ENCODE measurements at regions not wholly inside any gene's neighbourhood (a gene's known extent, or its start where the extent isn't known, plus 50 kb on each side); places are given as distances from the start of the nearest gene placed in this dataset.

DNA sequence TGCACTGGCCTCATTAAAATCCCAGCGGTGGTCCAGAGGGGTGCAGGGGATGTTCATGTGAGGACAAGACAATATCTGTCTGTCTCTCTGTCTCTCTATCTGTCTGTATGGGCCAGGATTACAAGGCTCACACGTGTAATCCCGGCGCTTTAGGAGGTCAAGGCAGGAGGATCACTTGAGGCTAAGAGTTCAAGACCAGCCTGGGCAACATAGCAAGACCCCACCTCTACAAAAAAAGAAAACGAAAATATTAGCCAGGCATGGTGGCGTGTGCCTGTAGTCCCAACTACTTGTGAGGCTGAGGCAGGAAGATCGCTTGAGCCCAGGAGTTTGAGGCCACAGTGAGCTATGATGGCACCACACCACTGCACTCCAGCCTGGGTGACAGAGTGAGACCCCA, 117.1 kb downstream of the PHETA1 start:
- no peaks in the 10 kb centered on the region for H3K9me3 ChIP-seq
- peaks cover 0 to 8% (median 0%) of the 10 kb centered on the region in 12 donors for H3K4me1 ChIP-seq
- ATAC-seq: no peak
- intact Hi-C loops (cut with DNase I): no loop called here
- no peak for TF ChIP-seq POLR2A (IDR thresholded peaks at IDR 0.05)
- TF ChIP-seq, protein P1, sequence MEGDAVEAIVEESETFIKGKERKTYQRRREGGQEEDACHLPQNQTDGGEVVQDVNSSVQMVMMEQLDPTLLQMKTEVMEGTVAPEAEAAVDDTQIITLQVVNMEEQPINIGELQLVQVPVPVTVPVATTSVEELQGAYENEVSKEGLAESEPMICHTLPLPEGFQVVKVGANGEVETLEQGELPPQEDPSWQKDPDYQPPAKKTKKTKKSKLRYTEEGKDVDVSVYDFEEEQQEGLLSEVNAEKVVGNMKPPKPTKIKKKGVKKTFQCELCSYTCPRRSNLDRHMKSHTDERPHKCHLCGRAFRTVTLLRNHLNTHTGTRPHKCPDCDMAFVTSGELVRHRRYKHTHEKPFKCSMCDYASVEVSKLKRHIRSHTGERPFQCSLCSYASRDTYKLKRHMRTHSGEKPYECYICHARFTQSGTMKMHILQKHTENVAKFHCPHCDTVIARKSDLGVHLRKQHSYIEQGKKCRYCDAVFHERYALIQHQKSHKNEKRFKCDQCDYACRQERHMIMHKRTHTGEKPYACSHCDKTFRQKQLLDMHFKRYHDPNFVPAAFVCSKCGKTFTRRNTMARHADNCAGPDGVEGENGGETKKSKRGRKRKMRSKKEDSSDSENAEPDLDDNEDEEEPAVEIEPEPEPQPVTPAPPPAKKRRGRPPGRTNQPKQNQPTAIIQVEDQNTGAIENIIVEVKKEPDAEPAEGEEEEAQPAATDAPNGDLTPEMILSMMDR (IDR thresholded peaks at IDR 0.05): no peak
- no peak for DNase-seq
- H3K4me3 ChIP-seq: no peak overlapping the region
- no peaks in the 10 kb centered on the region for H3K36me3 ChIP-seq
- 90 to 93% (median 93%) methylated on average over 7 of the region's 7 CpGs for WGBS, 4 donors
- H3K27ac ChIP-seq: no peak overlapping the region
- H3K27me3 ChIP-seq: peaks cover 0 to 9% (median 0%) of the 10 kb centered on the region in 9 donors

DNA sequence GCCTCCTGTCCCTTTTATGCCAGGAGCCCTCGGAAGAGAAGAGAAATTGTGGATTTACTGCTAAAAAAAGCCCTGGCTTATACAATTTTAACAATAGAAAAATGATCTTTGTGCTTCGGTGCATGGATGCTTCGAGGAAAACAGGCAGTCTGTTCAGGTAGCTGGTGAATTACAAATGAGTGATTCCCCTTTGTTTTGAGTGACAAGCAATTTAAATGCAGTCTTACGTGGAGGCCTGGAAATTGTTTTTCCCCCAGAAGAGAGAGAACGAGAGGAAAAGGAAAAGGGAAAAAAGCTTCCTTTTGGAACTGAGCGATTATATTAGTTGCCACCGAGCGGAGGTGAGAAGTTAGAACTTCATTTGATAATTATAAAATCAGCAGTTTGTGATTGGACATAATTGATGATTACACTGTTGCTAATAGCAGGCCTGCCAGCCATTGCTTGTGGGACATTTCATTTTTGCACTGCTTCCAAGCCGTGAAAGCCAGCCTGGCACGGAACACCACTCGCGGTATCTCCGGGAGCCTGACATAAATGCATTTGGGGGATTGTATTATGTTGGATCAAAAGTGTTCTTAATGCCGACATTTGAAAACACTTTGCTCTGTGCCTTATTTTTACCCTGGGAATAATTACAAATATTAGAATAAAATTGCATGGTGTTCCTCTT, 117.7 kb downstream of the PHETA1 start:
- DNase-seq: no peak
- H3K27me3 ChIP-seq: peaks cover 0 to 9% (median 0%) of the 10 kb centered on the region in 9 donors
- intact Hi-C loops (cut with DNase I): no loop called here
- H3K9me3 ChIP-seq: peaks cover 0 to 5% (median 0%) of the 10 kb centered on the region in 12 donors
- H3K36me3 ChIP-seq: no peaks in the 10 kb centered on the region
- TF ChIP-seq POLR2A (IDR thresholded peaks at IDR 0.05): no peak
- no peak overlapping the region for H3K27ac ChIP-seq
- ATAC-seq: no peak
- H3K4me1 ChIP-seq: peaks cover 0 to 8% (median 0%) of the 10 kb centered on the region in 12 donors
- no peak overlapping the region for H3K4me3 ChIP-seq
- WGBS, 4 donors: 80 to 82% (median 81%) methylated on average over 14 of the region's 14 CpGs

DNA sequence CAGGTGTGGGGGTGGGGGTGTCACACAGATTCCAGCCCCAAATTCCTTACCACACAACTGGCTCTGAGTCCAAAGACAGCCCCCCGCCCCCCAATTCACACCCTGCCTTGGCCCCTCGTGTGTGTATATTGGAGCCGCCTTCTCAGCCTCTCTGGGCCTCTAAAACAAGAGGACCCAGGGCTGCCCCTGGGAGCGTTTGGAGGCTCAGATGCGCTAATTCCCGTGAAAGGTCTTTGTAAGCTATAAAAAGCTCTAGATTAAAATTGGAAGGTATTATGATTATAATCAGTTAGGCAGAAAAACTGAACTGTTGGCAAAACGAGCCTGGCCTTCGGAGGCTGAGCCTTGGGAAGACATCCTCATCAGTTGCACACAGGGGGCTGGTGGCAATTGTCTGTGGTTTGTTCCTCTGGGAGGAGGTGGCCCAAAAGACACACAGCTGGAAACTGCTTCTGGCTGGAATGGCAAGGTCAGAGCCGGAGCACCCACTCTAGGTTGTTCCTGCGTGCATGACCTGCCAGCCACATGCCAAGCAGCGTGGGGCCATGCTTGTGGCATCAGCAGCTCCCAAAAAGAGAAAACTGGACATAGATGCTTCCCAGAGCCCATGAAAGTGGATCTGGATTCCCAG, 118.5 kb downstream of the PHETA1 start:
- ATAC-seq (no peak), DNase-seq (no peak)
- no peak overlapping the region for H3K4me3 ChIP-seq
- H3K4me1 ChIP-seq: peaks cover 0 to 8% (median 0%) of the 10 kb centered on the region in 12 donors
- TF ChIP-seq POLR2A (IDR thresholded peaks at IDR 0.05): no peak
- TF ChIP-seq, protein P1 (IDR thresholded peaks at IDR 0.05): no peak
- intact Hi-C loops (cut with DNase I): no loop called here
- 78 to 84% (median 82%) methylated on average over 9 to 11 of the region's 11 CpGs for WGBS, 4 donors
- H3K27ac ChIP-seq: no peak overlapping the region
- H3K27me3 ChIP-seq: peaks cover 0 to 9% (median 0%) of the 10 kb centered on the region in 9 donors
- no peaks in the 10 kb centered on the region for H3K36me3 ChIP-seq
- H3K9me3 ChIP-seq: peaks cover 0 to 9% (median 0%) of the 10 kb centered on the region in 12 donors

DNA sequence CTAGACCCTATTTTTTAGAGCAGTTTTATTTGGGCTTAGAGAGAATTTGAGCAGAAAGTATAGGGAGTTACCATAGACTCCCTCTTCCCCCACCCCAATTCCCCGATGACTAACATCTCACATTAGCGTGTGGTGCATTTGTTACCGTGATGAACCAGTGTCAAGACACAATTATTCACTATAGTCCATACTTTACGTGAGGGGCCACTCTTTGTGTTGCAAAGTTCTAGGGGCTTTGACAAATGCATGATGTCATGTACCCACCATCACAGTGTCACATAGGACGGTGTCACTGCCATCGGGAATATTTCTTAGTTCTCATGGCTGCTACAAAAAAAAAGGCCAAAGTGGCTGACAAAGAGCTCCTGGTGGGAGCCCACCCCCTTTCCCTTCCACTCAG, 119.1 kb downstream of the PHETA1 start:
- intact Hi-C loops (cut with DNase I): no loop called here
- no peak for TF ChIP-seq POLR2A (IDR thresholded peaks at IDR 0.05)
- TF ChIP-seq, protein P1 (IDR thresholded peaks at IDR 0.05): no peak
- Histone ChIP-seq H3K27ac (no peak overlapping the region), H3K4me3 (no peak overlapping the region), H3K4me1 (peaks cover 0 to 8% (median 0%) of the 10 kb centered on the region in 12 donors), H3K36me3 (no peaks in the 10 kb centered on the region), H3K9me3 (peaks cover 0 to 11% (median 0%) of the 10 kb centered on the region in 12 donors), H3K27me3 (peaks cover 0 to 9% (median 0%) of the 10 kb centered on the region in 9 donors)
- DNase-seq: no peak
- 83 to 89% (median 86%) methylated on average over 6 of the region's 6 CpGs for WGBS, 4 donors
- ATAC-seq: no peak

Measured in heart left ventricle (tissue), 16 donors.